IMR-90 (cell line): ENCODE measurements at regions not wholly inside any gene's neighbourhood (a gene's known extent, or its start where the extent isn't known, plus 50 kb on each side); places are given as distances from the start of the nearest gene placed in this dataset.

Experiments
- ATAC-seq: fragments of 200-7000 bp; cut with Tn5 transposase; 2 replicates; pipeline ENCODE4 v1.9.1; 2020; ENCODE audit warnings: low read depth, mild to moderate bottlenecking, moderate library complexity
- BruUV-seq: library from RNA; stranded (reverse); fragments of 400-500 nt; replicated peaks from 2 replicates; lab custom pipeline; 2021; lab: Mats Ljungman, UMichigan
- CTCF ChIA-PET: fragments of 300-600 bp; formaldehyde crosslinking; extraction: SDS; loops from one replicate; lab custom pipeline; 2021; ENCODE audit warnings: antibody characterized with exemption; lab: Yijun Ruan, JAX
- POLR2A ChIA-PET: fragments of 300-600 bp; sonication (Branson Sonifier 250); formaldehyde crosslinking; loops from one replicate; lab custom pipeline; 2022; ENCODE audit warnings: antibody characterized with exemption; ENCODE audit not compliant: unreplicated experiment; lab: Charles Lee
- DNase-seq: peaks from one replicate; pipeline ENCODE4 v3.0.0; 2013
- H2AFZ ChIP-seq: replicated peaks from 2 replicates; pipeline ENCODE3; 2013; ENCODE audit warnings: low read length, mild to moderate bottlenecking; ENCODE audit not compliant: poor library complexity
- H2AK5ac ChIP-seq: 2 replicates; pipeline ENCODE4 v1.6.1; 2013; ENCODE audit warnings: low read depth, low read length, inconsistent platforms
- H2AK9ac ChIP-seq: replicated peaks from 2 replicates; pipeline ENCODE3; 2013; ENCODE audit warnings: mild to moderate bottlenecking, low read depth, low read length, moderate library complexity; ENCODE audit not compliant: poor library complexity
- H2BK120ac ChIP-seq: 2 replicates; pipeline ENCODE4 v1.6.1; 2013; ENCODE audit warnings: low read depth, low read length, inconsistent platforms
- H2BK15ac ChIP-seq: 3 replicates; pipeline ENCODE4 v1.6.1; 2013; ENCODE audit warnings: low read depth, low read length, inconsistent platforms
- H2BK20ac ChIP-seq: 2 replicates; pipeline ENCODE4 v1.6.1; 2013; ENCODE audit warnings: low read depth, mild to moderate bottlenecking, inconsistent platforms, low read length, moderate library complexity
- H2BK5ac ChIP-seq: 2 replicates; pipeline ENCODE4 v1.6.1; 2013; ENCODE audit warnings: mild to moderate bottlenecking, low read depth, low read length, inconsistent platforms; ENCODE audit not compliant: poor library complexity, severe bottlenecking
- H3K14ac ChIP-seq: replicated peaks from 2 replicates; pipeline ENCODE4 v1.6.1; 2013; ENCODE audit warnings: low read depth, low read length, inconsistent platforms
- H3K18ac ChIP-seq: 2 replicates; pipeline ENCODE4 v1.6.1; 2013; ENCODE audit warnings: low read depth, low read length, control low read depth
- H3K23ac ChIP-seq: 2 replicates; pipeline ENCODE4 v1.6.1; 2013; ENCODE audit warnings: low read depth, low read length, inconsistent platforms
- H3K27ac ChIP-seq: 2 replicates; pipeline ENCODE4 v1.5.1; 2013; ENCODE audit warnings: mild to moderate bottlenecking, control low read depth, low read length; ENCODE audit not compliant: insufficient read depth
- H3K27me3 ChIP-seq: 2 replicates; pipeline ENCODE4 v1.6.1; 2013; ENCODE audit warnings: low read length; ENCODE audit not compliant: control insufficient read depth, insufficient read depth
- H3K36me3 ChIP-seq: 2 replicates; pipeline ENCODE4 v1.6.1; 2013; ENCODE audit warnings: low read length, mixed read lengths; ENCODE audit not compliant: control insufficient read depth, insufficient read depth
- H3K4ac ChIP-seq: 2 replicates; pipeline ENCODE4 v1.6.1; 2013; ENCODE audit warnings: low read depth, low read length, inconsistent platforms
- H3K4me1 ChIP-seq: 2 replicates; pipeline ENCODE4 v1.6.1; 2013; ENCODE audit warnings: low read length, mixed read lengths; ENCODE audit not compliant: control insufficient read depth, insufficient read depth
- H3K4me2 ChIP-seq: 2 replicates; pipeline ENCODE4 v1.6.1; 2013; ENCODE audit warnings: low read depth, mild to moderate bottlenecking, control low read depth, low read length, moderate library complexity
- H3K4me3 ChIP-seq: 2 replicates; pipeline ENCODE4 v1.5.1; 2013; ENCODE audit warnings: low read depth, mild to moderate bottlenecking, control low read depth, low read length, moderate library complexity; ENCODE audit not compliant: insufficient read depth
- H3K56ac ChIP-seq: 2 replicates; pipeline ENCODE4 v1.6.1; 2013; ENCODE audit warnings: low read length, inconsistent platforms; ENCODE audit not compliant: insufficient read depth; ENCODE audit errors: extremely low read depth
- H3K79me1 ChIP-seq, 2 experiments: 2 replicates each; pipeline ENCODE4 v1.6.1; 2013; ENCODE audit warnings: low read length in 2 of 2, inconsistent platforms in 1 of 2, low read depth in 1 of 2
- H3K9ac ChIP-seq: 2 replicates; pipeline ENCODE4 v1.6.1; 2013; ENCODE audit warnings: low read depth, low read length, control low read depth
- H3K9me1 ChIP-seq: 2 replicates; pipeline ENCODE4 v1.6.1; 2013; ENCODE audit warnings: low read length, inconsistent platforms; ENCODE audit not compliant: insufficient read depth
- H3K9me3 ChIP-seq: 2 replicates; pipeline ENCODE4 v1.6.1; 2013; ENCODE audit warnings: low read length; ENCODE audit not compliant: control insufficient read depth, insufficient read depth
- H4K20me1 ChIP-seq: 2 replicates; pipeline ENCODE4 v1.6.1; 2013; ENCODE audit warnings: low read length, inconsistent platforms; ENCODE audit not compliant: insufficient read depth
- H4K5ac ChIP-seq: 2 replicates; pipeline ENCODE4 v1.6.1; 2013; ENCODE audit warnings: mild to moderate bottlenecking, low read depth, low read length, control low read depth
- H4K8ac ChIP-seq, 2 experiments: 2 replicates each; pipeline ENCODE4 v1.6.1; 2013; ENCODE audit warnings: low read depth in 2 of 2, low read length in 2 of 2, control low read depth in 1 of 2, inconsistent platforms in 1 of 2
- H4K91ac ChIP-seq: 2 replicates; pipeline ENCODE4 v1.6.1; 2013; ENCODE audit warnings: low read depth, low read length, inconsistent platforms; ENCODE audit not compliant: insufficient read depth
- POLR2A ChIP-seq: IDR thresholded peaks from 2 replicates; pipeline ENCODE4 v1.6.1; 2012; ENCODE audit warnings: mild to moderate bottlenecking, low read depth, low read length
- WGBS, 2 experiments: methylation state at CpG; one replicate each; pipeline versions ENCODE4 v1.1.5 to v1.1.7; 2013; ENCODE audit warnings: missing lambda C conversion rate in 2 of 2; ENCODE audit not compliant: insufficient read length in 1 of 2; ENCODE audit errors: extremely low coverage in 2 of 2; 5-methylcytosine and 5-hydroxymethylcytosine counted together
- dilution Hi-C: fragments of 300-500 bp; cut with HindIII; formaldehyde crosslinking; loops from one replicate; pipeline ENCODE4 v1.14.3; 2018; ENCODE audit warnings: low sequenced_read_pairs; ENCODE audit not compliant: unreplicated experiment
- in situ Hi-C: fragments of 300-500 bp; cut with MboI; formaldehyde crosslinking; loops from 3 replicates; pipeline ENCODE4 v1.14.3; 2019; ENCODE audit warnings: low sequenced_read_pairs, inconsistent platforms, mixed read lengths
- intact Hi-C: fragments of 100-400 bp; cut with micrococcal nuclease; formaldehyde crosslinking; loops from 2 replicates; pipeline ENCODE4 v1.10.0; 2022

DNA sequence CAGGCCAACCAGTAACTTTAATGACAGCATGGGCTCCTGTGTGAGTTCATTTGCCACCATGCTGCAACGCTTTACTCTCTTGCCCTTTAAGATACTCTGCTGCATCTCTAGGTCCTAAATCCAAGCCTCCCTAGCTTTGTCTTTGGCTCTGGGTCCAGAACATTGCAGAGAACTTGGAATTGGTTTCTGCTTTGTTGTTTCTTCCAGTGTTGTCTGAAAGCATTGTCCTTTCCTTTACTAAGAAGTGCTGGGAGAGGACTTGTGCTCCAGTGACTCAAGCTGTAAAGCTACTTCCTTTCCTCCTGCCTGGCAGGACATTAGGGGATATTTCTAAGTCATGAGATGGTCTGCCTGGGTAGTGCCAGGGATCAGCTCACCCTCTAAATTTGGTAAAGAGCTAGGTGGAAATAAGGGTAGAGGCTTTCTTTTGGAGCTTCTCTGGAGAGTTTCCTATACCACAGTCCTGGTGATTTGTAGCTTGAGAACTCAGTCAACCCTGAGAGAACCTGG lies 202.5 kb upstream of the CADM1 start:
- Histone ChIP-seq H3K9me1 (no peaks in the 10 kb centered on the region), H3K9ac (no peak overlapping the region), H3K18ac (no peak overlapping the region), H3K79me1 (no peaks in the 10 kb centered on the region), H4K5ac (no peak overlapping the region), H3K4me2 (no peak overlapping the region), H2BK5ac (no peak overlapping the region), H2AK5ac (no peak overlapping the region), H3K23ac (no peak overlapping the region), H4K91ac (no peak overlapping the region), H2AK9ac (no peak overlapping the region), H3K27me3 (peaks cover 9% of the 10 kb centered on the region), H3K56ac (no peak overlapping the region), H3K27ac (no peak overlapping the region), H2BK20ac (no peak overlapping the region), H4K20me1 (no peaks in the 10 kb centered on the region), H2BK15ac (no peak overlapping the region), H3K4ac (no peak overlapping the region), H3K14ac (no peak overlapping the region), H3K9me3 (no peaks in the 10 kb centered on the region), H3K4me1 (no peaks in the 10 kb centered on the region), H4K8ac (no peak overlapping the region), H3K4me3 (no peak overlapping the region), H3K36me3 (no peaks in the 10 kb centered on the region), H2AFZ (no peak overlapping the region), H2BK120ac (no peak overlapping the region)
- ChIA-PET CTCF (interaction anchor here (0.6 to 1.3 kb wide), 3 partner anchors 9 to 493 kb away, joined by 3 to 7 read pairs (median 4); no protein-coding TSS in a partner anchor), POLR2A (no interaction called here)
- DNase-seq (no peak), ATAC-seq (no peak)
- no TSS peak for BruUV-seq
- dilution Hi-C loops: no loop called here
- intact Hi-C loops: no loop called here
- in situ Hi-C loops: no loop called here
- no peak for TF ChIP-seq POLR2A
- WGBS, 2 experiments: no CpG with 5 or more reads among the region's 1 CpG
